H1 (cell line): ENCODE measurements at regions not wholly inside any gene's neighbourhood (a gene's known extent, or its start where the extent isn't known, plus 50 kb on each side); places are given as distances from the start of the nearest gene placed in this dataset.

Experiments used
- CTCF ChIA-PET: fragments of 300-600 bp; sonication (Branson Sonifier 250); formaldehyde crosslinking; loops from one replicate; lab custom pipeline; 2021; ENCODE audit not compliant: partially characterized antibody; lab: Charles Lee
- POLR2A ChIA-PET: fragments of 300-600 bp; sonication (Branson Sonifier 250); formaldehyde crosslinking; loops from one replicate; lab custom pipeline; 2021; ENCODE audit warnings: inconsistent platforms; ENCODE audit not compliant: partially characterized antibody; lab: Charles Lee
- DNase-seq, 2 experiments: peaks; one replicate each; pipeline versions ENCODE4 v3.0.0 to v3.0.0-alpha.2; 2010 to 2022; ENCODE audit warnings: low spot score in 2 of 2, low read depth in 1 of 2, mixed read lengths in 1 of 2
- FAIRE-seq: peaks from 2 replicates; lab custom pipeline; 2011; peaks lifted over from hg19 to GRCh38; lab: Jason Lieb, UNC
- H2AFZ ChIP-seq: 2 replicates; pipeline ENCODE4 v1.8.1; 2012; ENCODE audit warnings: low read length, inconsistent platforms
- H2AK5ac ChIP-seq: 2 replicates; pipeline ENCODE4 v1.6.1; 2013; ENCODE audit warnings: low read depth, low read length
- H2BK120ac ChIP-seq: replicated peaks from 2 replicates; pipeline ENCODE3; 2013; ENCODE audit warnings: low read depth, low read length, inconsistent platforms
- H2BK12ac ChIP-seq: 2 replicates; pipeline ENCODE4 v1.6.1; 2013; ENCODE audit warnings: low read depth, low read length
- H2BK15ac ChIP-seq: 2 replicates; pipeline ENCODE4 v1.6.1; 2013; ENCODE audit warnings: low read length
- H2BK20ac ChIP-seq: 2 replicates; pipeline ENCODE4 v1.6.1; 2013; ENCODE audit warnings: low read length
- H2BK5ac ChIP-seq: 2 replicates; pipeline ENCODE4 v1.6.1; 2013; ENCODE audit warnings: low read depth, low read length
- H3K14ac ChIP-seq: 2 replicates; pipeline ENCODE4 v1.6.1; 2013; ENCODE audit warnings: inconsistent platforms; ENCODE audit not compliant: insufficient read length
- H3K18ac ChIP-seq: 2 replicates; pipeline ENCODE4 v1.6.1; 2013; ENCODE audit warnings: low read length; ENCODE audit errors: extremely low read depth
- H3K23ac ChIP-seq: 2 replicates; pipeline ENCODE4 v1.6.1; 2013; ENCODE audit warnings: inconsistent platforms; ENCODE audit not compliant: insufficient read length
- H3K23me2 ChIP-seq: 2 replicates; pipeline ENCODE4 v1.6.1; 2013; ENCODE audit warnings: low read depth, low read length
- H3K27ac ChIP-seq: 2 replicates; pipeline ENCODE4 v1.6.1; 2011; ENCODE audit warnings: low read depth, low read length, inconsistent platforms
- H3K27me3 ChIP-seq, 4 experiments: replicated peaks in 1 of 4; 1 replicate in 1 of 4; 2 replicates in 3 of 4; pipeline versions ENCODE4 v1.6.1 to v1.8.1; 2011 to 2013; ENCODE audit warnings: low read length in 3 of 4, mild to moderate bottlenecking in 3 of 4, inconsistent platforms in 2 of 4, mixed read lengths in 2 of 4, moderate library complexity in 1 of 4; ENCODE audit not compliant: control insufficient read depth in 3 of 4, insufficient read depth in 3 of 4; ENCODE audit errors: extremely low read depth in 1 of 4
- H3K36me3 ChIP-seq, 4 experiments: 2 replicates each; pipeline versions ENCODE4 v1.6.1 to v1.8.1; 2011 to 2013; ENCODE audit warnings: mild to moderate bottlenecking in 4 of 4, low read length in 3 of 4, moderate library complexity in 2 of 4, control low read depth in 1 of 4, inconsistent platforms in 1 of 4; ENCODE audit not compliant: insufficient read depth in 4 of 4, control insufficient read depth in 2 of 4
- H3K4ac ChIP-seq: replicated peaks from 2 replicates; pipeline ENCODE3; 2013; ENCODE audit warnings: low read length, low read depth, mixed read lengths, inconsistent platforms; ENCODE audit not compliant: insufficient read length
- H3K4me1 ChIP-seq, 4 experiments: replicated peaks in 1 of 4; 1 replicate in 1 of 4; 2 replicates in 3 of 4; pipeline versions ENCODE4 v1.6.1 to v1.8.1; 2011 to 2013; ENCODE audit warnings: low read length in 3 of 4, inconsistent platforms in 2 of 4, mixed read lengths in 1 of 4; ENCODE audit not compliant: insufficient read depth in 4 of 4, control insufficient read depth in 3 of 4
- H3K4me2 ChIP-seq, 2 experiments: 2 replicates each; pipeline versions ENCODE4 v1.6.1 to v1.8.1; 2011 to 2013; ENCODE audit warnings: low read depth in 2 of 2, low read length in 2 of 2, control low read depth in 1 of 2, inconsistent platforms in 1 of 2, mild to moderate bottlenecking in 1 of 2; ENCODE audit not compliant: insufficient read depth in 1 of 2
- H3K4me3 ChIP-seq, 4 experiments: fragments of 200-600, 300-600 bp in 1 of 4; sonication (generic), shearing (Covaris generic), sonication (Bioruptor Twin) in 1 of 4; 2 replicates each; pipeline versions ENCODE4 v1.5.1 to v1.8.1; 2011 to 2016; ENCODE audit warnings: low read length in 4 of 4, low read depth in 3 of 4, control low read depth in 2 of 4, inconsistent platforms in 2 of 4, mild to moderate bottlenecking in 2 of 4, mixed read lengths in 1 of 4, moderate library complexity in 1 of 4; ENCODE audit not compliant: insufficient read depth in 2 of 4; ENCODE audit errors: extremely low read depth in 1 of 4
- H3K56ac ChIP-seq: replicated peaks from 2 replicates; pipeline ENCODE3; 2013; ENCODE audit warnings: low read depth, mild to moderate bottlenecking, mixed read lengths, low read length, inconsistent platforms; ENCODE audit not compliant: insufficient read length
- H3K79me1 ChIP-seq: 2 replicates; pipeline ENCODE4 v1.6.1; 2013; ENCODE audit warnings: low read depth, low read length, control low read depth
- H3K79me2 ChIP-seq, 2 experiments: 2 replicates each; pipeline versions ENCODE4 v1.6.1 to v1.8.1; 2012 to 2013; ENCODE audit warnings: low read length in 2 of 2, mild to moderate bottlenecking in 2 of 2, inconsistent platforms in 1 of 2; ENCODE audit not compliant: insufficient read depth in 2 of 2, control insufficient read depth in 1 of 2
- H3K9ac ChIP-seq, 4 experiments: replicated peaks in 1 of 4; 1 replicate in 1 of 4; 2 replicates in 3 of 4; pipeline versions ENCODE4 v1.6.1 to v1.8.1; 2011 to 2013; ENCODE audit warnings: low read depth in 3 of 4, low read length in 3 of 4, control low read depth in 2 of 4, mild to moderate bottlenecking in 2 of 4, moderate library complexity in 2 of 4, inconsistent platforms in 1 of 4; ENCODE audit errors: extremely low read depth in 1 of 4
- H3K9me3 ChIP-seq, 2 experiments: 2 replicates each; pipeline versions ENCODE4 v1.6.1 to v1.8.1; 2012 to 2013; ENCODE audit warnings: mild to moderate bottlenecking in 2 of 2, moderate library complexity in 2 of 2, control low read depth in 1 of 2, inconsistent platforms in 1 of 2, low read depth in 1 of 2, low read length in 1 of 2, mixed read lengths in 1 of 2; ENCODE audit not compliant: insufficient read depth in 2 of 2
- H4K20me1 ChIP-seq, 2 experiments: replicated peaks in 1 of 2; 2 replicates each; pipeline versions ENCODE3 to v1.8.1; 2011 to 2013; ENCODE audit warnings: inconsistent platforms in 2 of 2, low read length in 2 of 2, mild to moderate bottlenecking in 1 of 2; ENCODE audit not compliant: insufficient read depth in 2 of 2, control insufficient read depth in 1 of 2
- H4K5ac ChIP-seq: 2 replicates; pipeline ENCODE4 v1.6.1; 2013; ENCODE audit warnings: low read length, low read depth, mixed read lengths, inconsistent platforms; ENCODE audit not compliant: insufficient read length
- H4K8ac ChIP-seq: 2 replicates; pipeline ENCODE4 v1.8.0; 2013; ENCODE audit warnings: mild to moderate bottlenecking, moderate library complexity, low read length, inconsistent platforms; ENCODE audit not compliant: insufficient read depth; ENCODE audit errors: extremely low read depth
- H4K91ac ChIP-seq: replicated peaks from 2 replicates; pipeline ENCODE3; 2013; ENCODE audit warnings: low read length, mixed read lengths, inconsistent platforms; ENCODE audit not compliant: insufficient read length
- EGR1 ChIP-seq: IDR thresholded peaks from 2 replicates; pipeline ENCODE4 v1.6.1; 2011; ENCODE audit warnings: low read depth, low read length, borderline replicate concordance
- EP300 ChIP-seq, 2 experiments: IDR thresholded peaks; 1 replicate in 1 of 2; 2 replicates in 1 of 2; pipeline ENCODE4 v1.6.1; 2011 to 2012; ENCODE audit warnings: low read depth in 2 of 2, low read length in 2 of 2, mild to moderate bottlenecking in 2 of 2, borderline replicate concordance in 1 of 2, inconsistent platforms in 1 of 2, moderate library complexity in 1 of 2
- GTF2F1 ChIP-seq: IDR thresholded peaks from 2 replicates; pipeline ENCODE4 v1.6.1; 2012; ENCODE audit warnings: low read depth, low read length, improper control_type of control experiment, borderline replicate concordance
- JUND ChIP-seq: IDR thresholded peaks from 2 replicates; pipeline ENCODE4 v1.6.1; 2011; ENCODE audit warnings: mild to moderate bottlenecking, improper control_type of control experiment, low read length
- KDM5A ChIP-seq: fragments of 200-600 bp; IDR thresholded peaks from 2 replicates; pipeline ENCODE4 v1.7.1; 2012; ENCODE audit warnings: mild to moderate bottlenecking, low read length, inconsistent platforms, mixed read lengths
- MAFK ChIP-seq: IDR thresholded peaks from 2 replicates; pipeline ENCODE4 v1.6.1; 2012; ENCODE audit warnings: low read depth, mild to moderate bottlenecking, improper control_type of control experiment, low read length
- POLR2AphosphoS5 ChIP-seq: IDR thresholded peaks from 2 replicates; pipeline ENCODE4 v1.6.1; 2011; ENCODE audit warnings: low read depth, low read length
- SIX5 ChIP-seq: IDR thresholded peaks from 2 replicates; pipeline ENCODE4 v1.6.1; 2011; ENCODE audit warnings: mild to moderate bottlenecking, low read depth, low read length
- SP1 ChIP-seq: IDR thresholded peaks from 2 replicates; pipeline ENCODE4 v1.6.1; 2011; ENCODE audit warnings: low read depth, low read length
- SP4 ChIP-seq: IDR thresholded peaks from 2 replicates; pipeline ENCODE4 v1.6.1; 2012; ENCODE audit warnings: low read length, inconsistent platforms
- WGBS, 2 experiments: shearing (Covaris generic) in 1 of 2; methylation state at CpG; one replicate each; pipeline versions ENCODE4 v1.1.6 to v1.1.7; 2013 to 2015; ENCODE audit warnings: low lambda C conversion rate in 2 of 2, mixed read lengths in 2 of 2, inconsistent platforms in 1 of 2, low coverage in 1 of 2, missing lambda C conversion rate in 1 of 2; ENCODE audit not compliant: insufficient replicate concordance in 2 of 2, insufficient coverage in 1 of 2, insufficient read length in 1 of 2; ENCODE audit errors: extremely low coverage in 1 of 2, missing lambda C conversion rate in 1 of 2; 5-methylcytosine and 5-hydroxymethylcytosine counted together
- TF ChIP-seq, protein P1 (sequence below), 3 experiments: IDR thresholded peaks; 1 replicate in 2 of 3; 2 replicates in 1 of 3; pipeline versions ENCODE4 v1.5.1 to v1.6.1; 2011; ENCODE audit warnings: low read length in 3 of 3, mild to moderate bottlenecking in 3 of 3, inconsistent platforms in 2 of 3, low read depth in 1 of 3, moderate library complexity in 1 of 3; ENCODE audit not compliant: insufficient read depth in 1 of 3; ENCODE audit errors: control extremely low read depth in 1 of 3
- TF ChIP-seq, protein P2 (sequence below): IDR thresholded peaks from 2 replicates; pipeline ENCODE4 v1.6.1; 2011; ENCODE audit warnings: low read depth, mild to moderate bottlenecking, low read length; ENCODE audit not compliant: insufficient read depth

DNA sequence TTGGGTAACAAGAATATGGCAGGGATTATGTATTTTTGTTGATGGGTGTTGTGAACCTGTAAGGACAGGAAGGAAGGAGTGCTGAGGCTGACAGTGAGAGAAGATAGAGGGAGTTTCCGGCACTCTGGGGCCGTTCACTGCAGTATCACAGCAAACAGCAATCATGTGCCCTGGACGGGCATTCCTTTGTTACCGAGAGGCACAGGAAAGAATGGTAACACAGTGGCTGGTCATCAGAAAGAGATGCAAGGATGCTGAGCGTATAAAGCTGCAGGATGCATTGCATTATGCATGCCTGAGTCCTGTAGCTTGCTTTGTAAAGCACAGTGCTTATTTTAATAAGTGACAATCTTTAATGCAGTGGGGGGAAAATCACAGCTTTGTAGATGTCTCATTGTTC lies 286.8 kb downstream of the RPS24 start:
- no peak overlapping the region for H2BK5ac ChIP-seq
- FAIRE-seq (no peak), DNase-seq (peak in 1 of 2 experiments; percentile 33)
- no peaks in the 10 kb centered on the region for H3K27me3 ChIP-seq
- no peak overlapping the region for H3K18ac ChIP-seq
- no peak overlapping the region for H2BK12ac ChIP-seq
- no peaks in the 10 kb centered on the region for H3K79me1 ChIP-seq
- no peak overlapping the region for H2AFZ ChIP-seq
- H3K4me1 ChIP-seq = no peaks in the 10 kb centered on the region; a peak in 1 of 7 replicates
- H3K23me2 ChIP-seq = no peaks in the 10 kb centered on the region
- no peak overlapping the region for H4K5ac ChIP-seq
- H4K8ac ChIP-seq = no peak overlapping the region
- no peak overlapping the region for H4K91ac ChIP-seq
- H3K9me3 ChIP-seq = no peaks in the 10 kb centered on the region
- no peak overlapping the region for H3K9ac ChIP-seq
- no peak overlapping the region for H3K4me2 ChIP-seq
- no peaks in the 10 kb centered on the region for H4K20me1 ChIP-seq
- H2BK120ac ChIP-seq = no peak overlapping the region
- no peak overlapping the region for H3K27ac ChIP-seq
- no peak overlapping the region for H3K4me3 ChIP-seq
- H2BK20ac ChIP-seq = no peak overlapping the region
- no peak overlapping the region for H2AK5ac ChIP-seq
- H3K56ac ChIP-seq = no peak overlapping the region
- H3K79me2 ChIP-seq = no peaks in the 10 kb centered on the region
- 80% methylated on average over 5 of the region's 5 CpGs; no CpG with 5 or more reads in 1 of the 2 experiments for WGBS, 2 experiments
- POLR2A ChIA-PET = no interaction called here
- no peak overlapping the region for H3K14ac ChIP-seq
- no peak overlapping the region for H3K4ac ChIP-seq
- no peaks in the 10 kb centered on the region for H3K36me3 ChIP-seq
- H3K23ac ChIP-seq = no peak overlapping the region
- H2BK15ac ChIP-seq = no peak overlapping the region
- CTCF ChIA-PET = interaction anchor here (1.1 to 1.2 kb wide), 2 partner anchors 9 to 15 kb away, joined by 4 read pairs; no protein-coding TSS in a partner anchor
- TF ChIP-seq, protein P1, sequence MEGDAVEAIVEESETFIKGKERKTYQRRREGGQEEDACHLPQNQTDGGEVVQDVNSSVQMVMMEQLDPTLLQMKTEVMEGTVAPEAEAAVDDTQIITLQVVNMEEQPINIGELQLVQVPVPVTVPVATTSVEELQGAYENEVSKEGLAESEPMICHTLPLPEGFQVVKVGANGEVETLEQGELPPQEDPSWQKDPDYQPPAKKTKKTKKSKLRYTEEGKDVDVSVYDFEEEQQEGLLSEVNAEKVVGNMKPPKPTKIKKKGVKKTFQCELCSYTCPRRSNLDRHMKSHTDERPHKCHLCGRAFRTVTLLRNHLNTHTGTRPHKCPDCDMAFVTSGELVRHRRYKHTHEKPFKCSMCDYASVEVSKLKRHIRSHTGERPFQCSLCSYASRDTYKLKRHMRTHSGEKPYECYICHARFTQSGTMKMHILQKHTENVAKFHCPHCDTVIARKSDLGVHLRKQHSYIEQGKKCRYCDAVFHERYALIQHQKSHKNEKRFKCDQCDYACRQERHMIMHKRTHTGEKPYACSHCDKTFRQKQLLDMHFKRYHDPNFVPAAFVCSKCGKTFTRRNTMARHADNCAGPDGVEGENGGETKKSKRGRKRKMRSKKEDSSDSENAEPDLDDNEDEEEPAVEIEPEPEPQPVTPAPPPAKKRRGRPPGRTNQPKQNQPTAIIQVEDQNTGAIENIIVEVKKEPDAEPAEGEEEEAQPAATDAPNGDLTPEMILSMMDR (IDR thresholded peaks at IDR 0.05; ENCODE audit: control extremely low read depth in 1 of 3, insufficient read depth in 1 of 3, low read depth in 1 of 3, low read length in 3 of 3) = no peak
- TF ChIP-seq JUND (no peak), SIX5 (no peak), GTF2F1 (no peak), SP1 (no peak), KDM5A (no peak), SP4 (no peak), POLR2AphosphoS5 (no peak), EP300 (IDR thresholded peaks at IDR 0.05; ENCODE audit: borderline replicate concordance in 1 of 2, low read depth in 2 of 2, low read length in 2 of 2) (no peak), MAFK (no peak), EGR1 (no peak)
- TF ChIP-seq, protein P2, sequence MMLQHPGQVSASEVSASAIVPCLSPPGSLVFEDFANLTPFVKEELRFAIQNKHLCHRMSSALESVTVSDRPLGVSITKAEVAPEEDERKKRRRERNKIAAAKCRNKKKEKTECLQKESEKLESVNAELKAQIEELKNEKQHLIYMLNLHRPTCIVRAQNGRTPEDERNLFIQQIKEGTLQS = no peak
